ENCODE measurements at regions not wholly inside any gene's neighbourhood (a gene's known extent, or its start where the extent isn't known, plus 50 kb on each side); places are given as distances from the start of the nearest gene placed in this dataset.

DNA sequence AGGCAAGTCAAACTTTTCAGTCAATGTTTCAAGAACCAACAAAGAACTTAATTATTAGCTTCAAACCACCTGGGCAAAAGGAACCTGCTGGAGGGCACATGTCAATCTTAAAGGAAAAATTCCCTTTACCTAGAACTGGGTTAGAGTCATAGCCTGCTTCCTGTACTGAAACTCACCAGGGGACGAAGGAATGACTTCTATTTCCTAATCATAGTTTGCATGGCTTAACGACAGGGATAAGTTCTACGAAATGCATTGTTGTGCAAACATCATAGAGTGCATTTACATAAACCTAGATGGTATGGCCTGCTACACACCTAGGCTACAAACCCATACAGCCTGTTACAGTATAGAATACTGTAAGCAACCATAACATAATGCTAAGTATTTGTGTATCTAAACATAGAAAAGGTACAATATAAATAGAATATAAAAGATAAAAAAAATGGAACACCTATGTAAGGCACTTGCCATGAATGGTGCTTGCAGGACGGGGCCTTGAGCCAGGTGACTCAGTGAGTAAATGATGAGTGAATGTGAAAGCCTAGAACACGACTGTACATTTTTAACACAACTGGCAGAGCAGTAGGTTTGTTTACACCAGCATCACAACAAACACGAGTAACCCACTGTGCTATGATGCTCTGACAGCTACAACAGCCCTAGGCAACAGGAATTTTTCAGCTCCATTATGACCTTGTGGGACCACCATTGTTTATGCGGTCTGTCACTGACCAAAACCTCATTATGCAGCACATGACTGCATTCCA is 234.9 kb upstream of the CAND1 start (continued):
- TF ChIP-seq SP2 (IDR thresholded peaks at IDR 0.05; ENCODE audit: extremely low read depth, low read depth, low read length, poor library complexity, severe bottlenecking) (no peak), KAT8 (IDR thresholded peaks at IDR 0.05; ENCODE audit: low read depth) (no peak), ZKSCAN3 (CRISPR knock-in tag; IDR thresholded peaks at IDR 0.05) (no peak), CBX1 (IDR thresholded peaks at IDR 0.05; ENCODE audit: low read depth) (no peak), CC2D1A (IDR thresholded peaks at IDR 0.05) (no peak), NFATC3 (IDR thresholded peaks at IDR 0.05) (no peak), HCFC1 (IDR thresholded peaks at IDR 0.05; ENCODE audit: low read depth, low read length) (no peak), CHD4 (IDR thresholded peaks at IDR 0.05; ENCODE audit: insufficient read depth, insufficient replicate concordance, low read depth, low read length, poor library complexity, severe bottlenecking) (no peak), ZNF644 (tag; IDR thresholded peaks at IDR 0.05; ENCODE audit: low read depth) (no peak), POU5F1 (IDR thresholded peaks at IDR 0.05; ENCODE audit: borderline replicate concordance, low read depth, low read length, partially characterized antibody) (no peak), ZNF408 (CRISPR knock-in tag; IDR thresholded peaks at IDR 0.05; ENCODE audit: low read depth) (no peak), ETV1 (tag; conservative IDR thresholded peaks at IDR 0.05; ENCODE audit: low read depth) (no peak)
- TF ChIP-seq, protein P1, sequence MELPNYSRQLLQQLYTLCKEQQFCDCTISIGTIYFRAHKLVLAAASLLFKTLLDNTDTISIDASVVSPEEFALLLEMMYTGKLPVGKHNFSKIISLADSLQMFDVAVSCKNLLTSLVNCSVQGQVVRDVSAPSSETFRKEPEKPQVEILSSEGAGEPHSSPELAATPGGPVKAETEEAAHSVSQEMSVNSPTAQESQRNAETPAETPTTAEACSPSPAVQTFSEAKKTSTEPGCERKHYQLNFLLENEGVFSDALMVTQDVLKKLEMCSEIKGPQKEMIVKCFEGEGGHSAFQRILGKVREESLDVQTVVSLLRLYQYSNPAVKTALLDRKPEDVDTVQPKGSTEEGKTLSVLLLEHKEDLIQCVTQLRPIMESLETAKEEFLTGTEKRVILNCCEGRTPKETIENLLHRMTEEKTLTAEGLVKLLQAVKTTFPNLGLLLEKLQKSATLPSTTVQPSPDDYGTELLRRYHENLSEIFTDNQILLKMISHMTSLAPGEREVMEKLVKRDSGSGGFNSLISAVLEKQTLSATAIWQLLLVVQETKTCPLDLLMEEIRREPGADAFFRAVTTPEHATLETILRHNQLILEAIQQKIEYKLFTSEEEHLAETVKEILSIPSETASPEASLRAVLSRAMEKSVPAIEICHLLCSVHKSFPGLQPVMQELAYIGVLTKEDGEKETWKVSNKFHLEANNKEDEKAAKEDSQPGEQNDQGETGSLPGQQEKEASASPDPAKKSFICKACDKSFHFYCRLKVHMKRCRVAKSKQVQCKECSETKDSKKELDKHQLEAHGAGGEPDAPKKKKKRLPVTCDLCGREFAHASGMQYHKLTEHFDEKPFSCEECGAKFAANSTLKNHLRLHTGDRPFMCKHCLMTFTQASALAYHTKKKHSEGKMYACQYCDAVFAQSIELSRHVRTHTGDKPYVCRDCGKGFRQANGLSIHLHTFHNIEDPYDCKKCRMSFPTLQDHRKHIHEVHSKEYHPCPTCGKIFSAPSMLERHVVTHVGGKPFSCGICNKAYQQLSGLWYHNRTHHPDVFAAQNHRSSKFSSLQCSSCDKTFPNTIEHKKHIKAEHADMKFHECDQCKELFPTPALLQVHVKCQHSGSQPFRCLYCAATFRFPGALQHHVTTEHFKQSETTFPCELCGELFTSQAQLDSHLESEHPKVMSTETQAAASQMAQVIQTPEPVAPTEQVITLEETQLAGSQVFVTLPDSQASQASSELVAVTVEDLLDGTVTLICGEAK (IDR thresholded peaks at IDR 0.05): no peak
- TF ChIP-seq, protein P1 (CRISPR knock-in tag; IDR thresholded peaks at IDR 0.05): no peak

Data from K562 (cell line).